ENCODE measurements at regions not wholly inside any gene's neighbourhood (a gene's known extent, or its start where the extent isn't known, plus 50 kb on each side); places are given as distances from the start of the nearest gene placed in this dataset.
"Not testable (repeated sequence)": the region's sequence is repeated elsewhere in the genome, so short reads cannot be mapped to it uniquely, and the experiment has no call there.

GRCh38 chr2:6139142-6139541 lies 447.0 kb downstream of the SOX11 start:
- no peak for DNase-seq (ENCODE audit: low spot score)

- no peak for DNase-seq (ENCODE audit: low spot score)
Observed at GRCh38 chr2:6139916-6140315, 447.7 kb downstream of the SOX11 start.

GRCh38 chr2:6140509-6140908 lies 448.3 kb downstream of the SOX11 start:
- no peak for DNase-seq (ENCODE audit: low spot score)

GRCh38 chr2:6143812-6144211 lies 451.6 kb downstream of the SOX11 start:
- no peak for DNase-seq (ENCODE audit: low spot score)

GRCh38 chr2:6147215-6147614 lies 455.0 kb downstream of the SOX11 start:
- not testable (repeated sequence) for DNase-seq (ENCODE audit: low spot score)

GRCh38 chr2:6148882-6149281 lies 456.7 kb downstream of the SOX11 start:
- DNase-seq (ENCODE audit: low spot score): no peak

- no peak for DNase-seq (ENCODE audit: low spot score)
Observed at GRCh38 chr2:6159606-6160005, 467.4 kb downstream of the SOX11 start.

- DNase-seq (ENCODE audit: low spot score): no peak
Observed at GRCh38 chr2:6163932-6164331, 471.7 kb downstream of the SOX11 start.

- DNase-seq (ENCODE audit: low spot score): no peak
Observed at GRCh38 chr2:6164986-6165747, 473.0 kb downstream of the SOX11 start.

GRCh38 chr2:6167592-6168138 lies 475.5 kb downstream of the SOX11 start:
- no peak for DNase-seq (ENCODE audit: low spot score)

- no peak for DNase-seq (ENCODE audit: low spot score)
Observed at GRCh38 chr2:6168485-6168884, 476.3 kb downstream of the SOX11 start.

GRCh38 chr2:6171294-6171693 lies 479.1 kb downstream of the SOX11 start:
- DNase-seq (ENCODE audit: low spot score): no peak

GRCh38 chr2:6177811-6178210 lies 485.6 kb downstream of the SOX11 start:
- DNase-seq (ENCODE audit: low spot score): no peak

- DNase-seq (ENCODE audit: low spot score): no peak
Observed at GRCh38 chr2:6181525-6181924, 489.3 kb downstream of the SOX11 start.

- DNase-seq (ENCODE audit: low spot score): no peak
Observed at GRCh38 chr2:6181926-6182325, 489.7 kb downstream of the SOX11 start.

GRCh38 chr2:6183226-6183625 lies 491.0 kb downstream of the SOX11 start:
- DNase-seq (ENCODE audit: low spot score): no peak

GRCh38 chr2:6184532-6185292 lies 492.5 kb downstream of the SOX11 start:
- DNase-seq (ENCODE audit: low spot score): no peak

- no peak for DNase-seq (ENCODE audit: low spot score)
Observed at GRCh38 chr2:6186332-6187151, 494.4 kb downstream of the SOX11 start.

- DNase-seq (ENCODE audit: low spot score): no peak
Observed at GRCh38 chr2:6196449-6196848, 504.3 kb downstream of the SOX11 start.

GRCh38 chr2:6198370-6198919 lies 506.3 kb downstream of the SOX11 start:
- DNase-seq (ENCODE audit: low spot score): not testable (repeated sequence)

- DNase-seq (ENCODE audit: low spot score): no peak
Observed at GRCh38 chr2:6202756-6203155, 510.6 kb downstream of the SOX11 start.

Measured in putamen (tissue), 1 donor.